Activated T-cell treated with anti-CD3 and anti-CD28 coated beads, Interleukin-2, amount 50 U/mL, for 48 hours (primary cell): ENCODE measurements at regions not wholly inside any gene's neighbourhood (a gene's known extent, or its start where the extent isn't known, plus 50 kb on each side); places are given as distances from the start of the nearest gene placed in this dataset.
"Not testable (repeated sequence)": the region's sequence is repeated elsewhere in the genome, so short reads cannot be mapped to it uniquely, and the experiment has no call there.

Source experiments
- DNase-seq, 2 experiments: peaks; one replicate each; pipeline ENCODE4 v3.0.0-alpha.2; 2020

DNA sequence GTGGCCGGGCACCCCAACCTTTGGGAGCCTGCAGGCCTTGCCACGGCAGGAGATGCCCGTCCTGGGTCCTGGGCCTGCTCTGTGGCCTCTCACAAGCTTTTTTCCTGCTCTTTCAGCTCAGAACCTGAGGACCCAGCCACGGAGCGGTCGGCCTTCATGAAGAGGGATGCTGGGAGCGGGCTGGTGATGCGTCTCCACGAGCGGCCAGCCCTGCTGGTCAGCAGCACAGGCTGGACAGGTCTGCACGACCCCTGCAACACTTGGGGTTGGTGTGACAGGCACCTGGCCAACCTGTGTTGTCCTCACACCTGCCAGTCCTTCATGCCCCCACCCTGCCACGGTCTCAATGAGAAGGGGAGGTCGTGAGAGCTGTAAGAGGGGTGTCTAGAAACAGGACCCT is 170.0 kb downstream of the ADRA2C start:
- DNase-seq, result no peak

DNA sequence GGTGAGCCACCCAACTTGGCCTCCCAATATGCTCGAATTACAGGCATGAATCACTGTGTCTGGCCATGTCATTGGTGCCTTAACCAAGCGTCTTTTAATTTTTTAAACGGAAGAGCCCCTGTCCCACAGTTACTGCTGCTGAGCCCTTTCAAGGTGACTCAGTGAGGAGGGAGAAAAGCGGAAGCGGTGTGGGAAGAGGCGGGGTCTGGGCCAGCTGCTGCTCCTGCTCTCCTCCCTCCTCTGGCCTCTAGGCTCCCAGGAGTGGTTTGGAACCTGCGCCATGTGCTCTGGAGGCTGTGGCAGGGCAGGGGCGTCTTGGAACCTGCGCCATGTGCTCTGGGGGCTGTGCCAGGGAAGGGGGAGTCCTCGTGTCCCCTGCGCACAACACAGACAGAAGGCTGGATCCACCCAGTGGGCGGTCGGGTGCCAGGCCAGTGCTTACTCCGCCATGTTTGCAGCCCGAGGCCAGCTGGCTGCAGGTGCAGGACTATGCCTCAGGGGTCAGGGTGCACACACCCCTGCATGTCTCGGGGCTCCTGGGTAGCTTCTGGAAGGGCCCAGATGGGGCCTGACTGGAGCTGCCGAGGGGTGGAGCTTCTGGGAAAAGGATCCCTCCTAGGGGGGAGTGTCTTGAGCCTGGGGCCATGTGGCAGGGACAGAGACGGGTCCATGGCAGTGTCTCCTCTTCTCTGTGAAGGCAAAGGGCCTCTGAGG is 171.8 kb downstream of the ADRA2C start:
- DNase-seq, result not testable (repeated sequence)

DNA sequence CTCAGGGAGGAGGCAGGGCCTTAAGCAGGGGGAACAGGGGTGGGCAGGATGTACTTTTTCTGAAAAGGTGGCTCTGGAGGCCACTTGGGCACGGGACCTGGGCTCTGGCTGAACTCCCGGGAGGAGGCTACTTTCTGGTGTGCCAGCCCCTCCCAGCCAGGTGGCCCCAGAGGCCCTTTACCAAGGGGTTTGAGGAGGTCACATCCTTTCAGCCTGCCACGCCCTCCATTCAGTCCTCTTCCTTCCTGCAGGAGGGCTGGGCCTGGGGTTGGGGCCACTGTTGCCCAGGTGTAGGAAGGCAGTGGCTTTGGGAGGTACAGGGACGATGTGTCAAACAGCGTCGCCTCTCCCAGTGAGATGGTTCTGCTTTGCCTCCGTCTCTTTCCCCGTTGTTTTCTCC is 172.5 kb downstream of the ADRA2C start:
- not testable (repeated sequence) for DNase-seq

DNA sequence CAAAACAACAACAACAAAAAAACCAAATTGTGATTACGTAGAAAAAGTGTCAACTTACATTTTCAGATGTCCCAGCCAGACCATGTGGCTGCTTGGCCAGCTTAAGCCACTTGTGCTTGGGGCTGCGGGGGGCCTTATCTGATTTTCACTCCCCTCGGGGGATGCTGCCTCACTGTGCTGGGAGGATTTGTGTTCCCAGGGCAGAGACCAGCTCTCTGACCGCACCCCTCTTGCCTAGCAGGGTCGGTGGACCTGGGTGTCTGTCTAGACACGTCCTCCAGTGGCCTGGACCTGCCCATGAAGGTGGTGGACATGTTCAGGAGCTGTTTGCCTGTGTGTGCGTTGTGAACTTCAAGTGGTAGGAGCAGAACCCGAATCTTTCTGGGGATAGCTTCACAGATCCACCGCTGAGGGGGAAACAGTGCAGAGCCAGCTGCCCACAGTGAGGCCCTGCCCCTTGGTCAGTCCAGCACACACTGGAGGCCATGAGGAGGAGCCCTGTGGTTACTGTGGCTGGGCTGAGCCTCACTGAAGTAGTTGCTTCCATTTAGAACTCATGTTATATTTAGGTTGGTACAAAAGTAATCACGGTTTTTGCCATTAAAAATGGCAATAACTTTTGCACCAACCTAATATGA is 173.9 kb downstream of the ADRA2C start:
- DNase-seq, result not testable (repeated sequence)

DNA sequence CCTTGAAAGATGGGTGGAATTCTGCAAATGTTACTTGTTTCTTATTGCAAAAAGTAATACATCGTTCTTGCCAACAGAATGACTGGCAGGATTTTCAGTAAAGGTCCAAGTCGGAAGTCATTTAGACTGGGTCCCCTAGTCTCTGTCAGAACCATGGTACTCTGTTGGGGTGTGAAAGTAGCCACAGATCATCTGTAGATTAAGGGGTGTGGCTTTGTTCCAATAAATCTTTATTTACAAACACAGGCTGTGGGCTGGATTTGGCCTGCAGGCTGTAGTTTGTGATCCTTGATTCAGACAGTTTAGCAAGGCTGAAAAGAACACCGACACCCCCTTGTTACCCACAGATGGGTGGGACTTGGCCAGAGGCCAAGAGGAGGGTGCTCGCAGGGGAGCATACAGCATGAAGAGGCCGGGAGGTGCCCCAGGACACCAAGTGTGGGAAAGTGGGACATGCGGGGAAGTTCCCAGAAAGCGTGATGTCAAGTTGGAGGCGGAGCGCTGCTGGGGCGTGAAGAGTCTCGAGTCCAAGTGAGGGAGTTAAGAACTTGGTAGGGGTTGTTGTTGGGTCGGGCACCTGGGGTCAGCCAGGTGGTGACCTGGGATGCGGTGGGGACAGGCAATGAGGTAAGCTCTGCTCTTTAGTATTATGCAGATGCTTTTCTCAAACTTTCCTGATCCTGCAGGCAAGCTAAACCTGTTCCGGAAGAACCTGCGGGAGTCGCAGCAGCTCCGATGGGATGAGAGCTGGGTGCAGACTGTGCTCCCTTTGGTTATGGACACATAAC is 175.7 kb downstream of the ADRA2C start:
- DNase-seq, result not testable (repeated sequence)

DNA sequence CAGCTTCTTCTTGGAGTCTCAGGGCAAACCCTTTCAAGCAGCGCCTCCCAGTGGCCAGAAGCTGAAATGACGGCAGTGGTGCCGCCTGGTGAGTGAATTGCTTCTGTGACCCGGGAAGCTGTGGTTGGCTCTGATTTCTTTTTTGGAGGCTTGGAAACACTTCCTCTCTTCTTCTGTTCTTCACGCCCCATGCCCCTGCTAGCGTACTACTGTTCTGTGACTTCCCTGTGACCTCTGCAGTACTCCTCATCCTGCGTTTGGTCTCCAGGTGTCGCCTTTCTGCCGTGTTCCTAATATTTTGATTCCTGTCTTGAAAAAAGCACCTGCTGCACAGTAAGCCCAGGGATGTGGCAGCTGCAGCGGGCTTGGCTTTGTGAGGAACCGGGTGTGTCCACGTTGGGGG is 176.4 kb downstream of the ADRA2C start:
- DNase-seq, result peak; percentile 78 to 82

DNA sequence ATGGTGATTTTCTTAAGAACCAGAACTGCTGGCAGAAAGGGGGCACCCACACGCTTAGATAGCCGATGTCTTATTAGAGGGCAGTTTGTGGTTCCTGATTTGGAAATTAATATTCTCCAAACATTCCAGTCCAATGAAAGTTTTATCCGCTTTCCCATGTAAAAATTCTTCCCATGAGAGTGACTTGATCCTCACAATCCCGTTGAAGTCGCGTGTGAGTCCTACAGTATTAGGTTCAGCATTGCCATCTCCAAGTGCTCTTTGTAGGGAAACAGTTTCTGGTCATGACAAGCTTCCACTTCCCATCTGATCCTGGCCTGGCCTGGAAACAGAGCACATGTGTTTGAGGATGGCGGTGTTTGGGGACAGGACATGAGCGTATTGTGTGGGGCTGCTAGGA is 176.9 kb downstream of the ADRA2C start:
- DNase-seq, result not testable (repeated sequence)

DNA sequence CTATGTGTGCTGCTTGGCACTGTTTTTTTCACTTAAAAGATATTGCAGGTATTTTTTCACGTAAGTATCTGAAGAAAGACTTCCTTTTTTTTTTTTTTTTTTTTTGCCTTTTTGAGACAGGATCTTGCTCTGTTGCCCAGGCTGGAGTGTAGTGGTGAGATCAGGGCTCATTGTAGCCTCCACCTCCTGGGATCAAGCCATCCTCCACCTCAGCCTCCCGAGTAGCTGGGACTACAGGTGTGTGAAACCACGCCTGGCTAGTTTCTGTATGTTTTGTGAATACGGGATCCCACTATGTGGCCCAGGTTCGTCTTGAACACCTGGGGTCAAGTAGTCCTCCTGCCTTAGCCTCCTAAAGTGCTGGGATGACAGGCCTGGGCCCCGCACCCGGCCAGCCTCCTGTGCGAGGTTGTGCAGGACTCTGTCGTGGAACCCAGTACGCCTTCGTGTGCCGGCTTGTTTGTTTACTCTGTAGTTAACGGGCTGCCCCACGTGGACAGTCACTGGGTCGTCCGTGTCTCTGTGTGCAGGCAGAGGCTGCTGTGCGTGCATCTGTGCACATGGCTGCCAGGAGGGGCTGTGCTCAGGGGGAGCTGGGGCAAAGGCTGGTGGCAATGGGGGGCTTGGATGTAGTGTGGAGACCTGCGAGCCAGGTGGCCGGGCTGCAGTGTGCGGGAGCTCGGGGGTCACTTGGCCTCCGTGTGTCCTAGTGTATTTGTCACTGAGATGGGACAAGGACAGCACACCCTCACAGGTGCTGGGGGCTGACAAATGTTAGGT is 179.5 kb downstream of the ADRA2C start:
- no peak for DNase-seq

DNA sequence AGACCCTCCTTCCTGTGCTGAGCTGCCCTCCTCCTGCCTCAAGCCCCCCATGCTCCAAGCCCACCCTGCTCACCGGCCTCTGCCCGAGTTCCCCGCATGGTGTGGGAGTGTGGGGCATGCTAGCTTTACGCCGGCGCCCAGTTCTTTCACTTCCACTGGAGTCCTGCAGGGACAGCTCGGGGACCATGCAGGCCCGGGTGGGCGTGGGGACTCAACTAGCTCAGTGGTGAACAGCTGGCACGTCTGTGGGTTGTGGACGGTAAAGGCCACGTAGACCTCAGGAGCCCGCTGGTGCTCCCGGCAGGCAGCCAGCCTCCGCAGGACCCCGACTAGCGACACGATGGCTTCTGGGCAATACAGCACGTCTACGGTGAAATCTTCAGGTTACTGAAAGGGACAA is 180.4 kb downstream of the ADRA2C start:
- DNase-seq, result not testable (repeated sequence)

DNA sequence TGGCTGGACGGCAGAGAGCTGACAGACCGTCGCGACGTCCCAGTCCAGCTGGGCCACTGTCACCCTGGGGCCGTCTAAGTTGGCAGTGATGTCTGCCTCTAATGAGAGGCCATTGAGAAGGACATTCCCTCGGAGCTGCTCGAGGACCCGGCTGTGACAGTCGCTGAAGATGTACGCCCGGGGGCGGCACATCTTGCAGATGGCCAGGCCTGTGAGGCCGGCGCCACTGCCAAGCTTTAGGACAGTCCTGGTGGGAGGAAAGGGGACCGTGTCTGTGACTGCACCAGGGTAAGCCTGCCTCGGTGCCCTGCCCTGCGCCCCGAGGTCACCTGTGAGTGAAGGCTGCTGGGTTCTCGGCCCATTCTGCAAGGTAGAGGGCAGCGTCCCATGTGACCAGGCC is 181.6 kb downstream of the ADRA2C start:
- DNase-seq, result not testable (repeated sequence)

DNA sequence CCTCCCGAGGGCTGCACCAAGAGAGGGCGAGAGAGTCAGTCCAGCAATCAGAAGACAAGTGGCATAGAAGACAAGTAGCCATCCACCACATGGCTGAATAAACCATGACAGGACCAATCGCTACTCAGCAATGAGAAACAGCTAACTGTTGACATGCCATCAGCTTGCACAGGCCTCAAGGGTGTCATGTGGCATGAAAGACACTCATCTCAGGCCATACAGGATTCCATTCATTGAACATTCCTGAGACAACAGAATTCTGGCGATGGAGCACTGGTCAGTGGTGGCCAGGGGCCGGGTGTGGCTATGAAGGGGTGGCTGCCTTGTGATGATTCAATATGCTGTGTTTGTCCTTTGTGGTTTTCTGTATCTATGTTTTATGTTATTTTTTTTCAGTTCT is 182.0 kb downstream of the ADRA2C start:
- DNase-seq, result not testable (repeated sequence)

DNA sequence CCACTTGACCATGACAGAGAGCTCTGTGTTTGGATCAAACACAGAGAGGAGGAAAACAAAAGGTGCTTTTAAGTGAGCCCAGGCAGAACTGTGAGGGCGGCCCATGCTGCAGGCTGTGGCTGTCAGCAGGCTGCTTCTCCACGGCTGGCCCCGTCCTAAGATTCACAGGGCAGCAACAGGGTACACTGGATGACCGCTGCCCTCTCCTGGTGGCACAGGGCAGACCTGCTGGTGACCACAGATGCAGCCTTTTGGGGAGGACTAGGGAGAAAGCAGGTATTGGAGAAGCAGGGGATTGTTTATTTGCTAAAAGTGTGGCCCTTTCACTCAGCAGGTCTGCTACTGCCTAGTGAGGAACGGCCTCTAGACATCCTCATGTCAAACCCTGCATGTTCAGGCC is 183.7 kb downstream of the ADRA2C start:
- peak; percentile 22 to 27 for DNase-seq

DNA sequence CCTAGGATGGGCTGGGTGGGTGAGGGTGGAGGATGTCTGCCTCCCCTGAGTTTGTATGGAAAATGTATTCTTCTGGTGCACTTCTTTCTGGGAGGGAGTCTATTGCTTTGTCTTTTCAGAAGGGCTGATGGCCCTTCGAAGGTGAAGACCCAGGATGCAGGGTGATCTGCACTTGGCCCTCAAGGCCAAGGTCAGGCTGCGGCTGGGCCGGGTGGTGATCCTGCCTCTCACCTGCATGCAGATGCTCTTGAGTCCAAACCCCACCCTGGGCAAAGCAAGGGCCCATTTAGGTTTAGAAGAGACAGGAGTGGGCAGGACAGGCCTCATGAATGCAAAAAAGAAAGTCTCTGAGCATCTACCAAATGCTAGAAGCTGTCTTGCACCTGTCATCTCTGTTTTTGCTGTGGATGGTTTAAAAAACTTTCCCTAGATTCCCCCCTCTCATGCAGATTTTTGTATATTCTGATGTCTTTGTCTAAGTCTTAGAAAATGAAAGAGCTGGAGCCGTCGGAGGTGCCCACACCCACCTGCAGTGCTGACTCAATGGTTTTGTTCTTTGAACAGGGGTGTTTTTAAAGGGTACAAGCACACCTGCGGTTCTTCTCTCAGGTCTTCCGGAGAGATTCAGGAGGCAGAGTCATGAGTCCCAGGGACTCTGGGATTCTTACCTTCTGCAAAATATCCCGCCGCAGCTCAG is 186.4 kb downstream of the ADRA2C start:
- not testable (repeated sequence) for DNase-seq

DNA sequence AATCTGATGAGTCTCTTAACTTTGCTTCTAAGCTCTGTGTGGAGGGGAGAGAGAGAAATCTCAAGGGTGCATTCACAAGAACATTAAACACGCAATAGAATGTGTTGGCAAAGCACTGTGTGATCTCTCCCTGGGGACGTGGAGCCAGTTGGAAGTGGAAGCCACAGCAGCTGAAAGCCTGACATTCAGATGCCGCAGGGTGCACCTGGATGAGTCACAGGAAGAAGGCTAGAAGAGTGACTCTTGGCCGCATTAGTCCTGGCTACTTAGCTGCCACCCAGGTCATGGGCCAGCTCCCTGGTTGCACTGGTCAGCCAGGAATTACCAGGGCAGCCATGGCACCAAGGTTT is 186.9 kb downstream of the ADRA2C start:
- DNase-seq, result not testable (repeated sequence)

DNA sequence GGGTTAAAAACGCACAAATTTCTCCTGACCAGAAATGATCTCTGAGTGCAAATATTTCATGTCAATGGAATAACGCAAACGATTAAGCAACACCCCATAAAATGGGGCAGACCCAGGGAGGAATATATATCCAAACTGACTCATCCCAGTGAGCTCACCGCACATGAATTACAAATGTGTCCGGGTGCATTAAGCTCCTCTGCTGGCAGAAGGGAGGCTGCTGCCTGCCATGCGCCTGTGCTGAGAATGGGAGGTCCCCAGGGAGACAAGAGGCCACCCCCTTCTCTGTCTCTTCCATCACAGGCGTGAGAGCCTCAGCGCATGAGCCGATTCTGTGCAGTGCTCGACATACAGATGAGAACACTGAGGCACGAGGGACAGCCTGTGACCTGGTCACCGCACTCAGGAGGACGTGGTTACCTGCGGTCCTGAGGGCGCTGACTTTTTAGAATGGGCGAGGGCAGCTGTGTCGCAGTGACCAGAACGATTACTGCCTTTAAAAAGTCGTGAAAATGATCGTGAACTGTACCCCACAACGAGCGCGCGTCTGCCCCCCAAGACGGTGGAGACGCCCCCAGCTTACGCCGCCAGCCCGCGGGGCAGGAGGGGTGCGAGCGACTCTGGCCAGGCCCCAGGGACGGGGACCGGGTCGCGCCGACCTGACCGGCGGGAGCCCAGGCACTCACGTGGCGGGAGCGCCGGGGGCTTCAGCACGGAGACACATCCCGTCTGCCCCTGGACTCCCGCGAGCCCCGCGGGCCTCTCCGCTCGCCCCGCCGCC is 188.5 kb downstream of the ADRA2C start:
- DNase-seq, result peak; percentile 76 to 82

DNA sequence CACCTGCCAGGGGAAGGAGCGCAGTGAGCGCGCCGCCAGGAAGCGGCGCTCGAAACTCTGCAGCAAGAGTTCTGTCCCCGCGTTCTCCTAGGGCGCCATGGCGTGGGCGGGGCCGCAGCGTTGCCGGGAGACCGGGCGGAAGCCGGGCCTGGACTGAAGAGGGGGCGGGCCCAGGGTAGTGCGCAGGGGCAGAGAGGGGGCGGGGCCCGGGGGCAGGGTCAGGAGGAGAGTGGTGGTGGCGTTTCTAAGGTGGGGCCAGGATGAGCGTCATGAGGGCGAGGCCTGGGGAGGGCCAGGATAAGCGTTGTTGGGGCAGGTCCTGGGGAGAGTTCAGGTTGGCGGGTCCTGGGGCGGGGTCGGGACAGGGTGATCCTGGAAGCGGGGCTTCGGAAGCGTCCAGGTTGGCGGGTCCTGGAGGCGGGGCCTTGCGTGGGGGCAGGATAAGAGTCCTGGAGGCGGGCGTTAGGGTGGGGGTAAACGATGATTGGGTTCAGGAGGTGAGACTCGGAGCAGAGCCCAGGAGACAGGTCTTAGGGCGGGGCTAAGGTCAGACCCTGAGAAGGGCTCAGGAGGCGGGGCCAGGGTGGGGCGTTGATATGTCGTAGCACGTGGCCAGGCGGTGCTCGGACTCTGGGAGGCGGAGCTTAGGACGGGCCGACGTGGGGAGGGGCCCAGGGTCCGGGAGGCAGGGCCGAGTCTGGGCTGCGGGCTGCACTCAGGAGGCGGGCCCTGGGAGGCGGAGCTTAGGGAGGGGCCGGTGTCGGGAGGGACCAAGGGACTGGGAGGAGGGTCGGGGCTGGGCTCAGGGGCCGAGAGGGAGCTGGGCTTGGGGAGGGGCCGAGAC is 189.4 kb downstream of the ADRA2C start:
- peak; percentile 97 to 98 for DNase-seq

DNA sequence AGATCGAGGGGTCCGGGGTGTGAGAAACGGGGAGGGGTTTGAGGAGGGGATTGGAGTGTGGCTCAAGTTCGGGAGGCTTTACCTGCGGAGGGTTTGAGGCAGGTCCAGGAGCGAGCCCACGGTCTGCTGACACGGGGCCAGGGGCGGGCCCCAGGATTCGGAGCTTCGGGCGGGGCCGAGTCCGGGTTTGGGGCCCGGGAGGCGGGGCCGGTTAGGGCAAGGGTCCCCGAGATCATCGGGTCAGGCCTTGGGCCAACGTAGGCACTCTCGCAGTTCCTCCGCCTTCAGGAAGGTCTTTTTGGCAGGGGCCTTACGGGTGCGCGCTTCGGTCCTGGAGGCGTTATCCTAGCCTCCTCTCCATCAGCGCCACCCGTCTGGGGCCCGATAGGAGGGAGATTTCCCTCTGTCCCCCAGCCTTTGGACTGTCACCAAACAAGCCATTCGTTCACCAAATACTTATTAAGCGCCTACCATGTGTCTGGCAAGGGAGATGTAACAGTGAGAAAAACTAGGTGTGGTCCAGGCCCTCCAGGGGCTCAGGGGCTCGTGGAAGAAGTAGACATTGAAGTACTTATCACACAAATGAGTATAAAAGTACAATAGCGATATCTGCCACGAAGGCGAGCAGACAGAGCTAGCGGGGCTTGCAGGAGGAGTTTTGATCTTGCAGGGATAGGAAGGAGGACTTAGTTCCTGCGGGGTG is 190.1 kb downstream of the ADRA2C start:
- DNase-seq, result not testable (repeated sequence)

DNA sequence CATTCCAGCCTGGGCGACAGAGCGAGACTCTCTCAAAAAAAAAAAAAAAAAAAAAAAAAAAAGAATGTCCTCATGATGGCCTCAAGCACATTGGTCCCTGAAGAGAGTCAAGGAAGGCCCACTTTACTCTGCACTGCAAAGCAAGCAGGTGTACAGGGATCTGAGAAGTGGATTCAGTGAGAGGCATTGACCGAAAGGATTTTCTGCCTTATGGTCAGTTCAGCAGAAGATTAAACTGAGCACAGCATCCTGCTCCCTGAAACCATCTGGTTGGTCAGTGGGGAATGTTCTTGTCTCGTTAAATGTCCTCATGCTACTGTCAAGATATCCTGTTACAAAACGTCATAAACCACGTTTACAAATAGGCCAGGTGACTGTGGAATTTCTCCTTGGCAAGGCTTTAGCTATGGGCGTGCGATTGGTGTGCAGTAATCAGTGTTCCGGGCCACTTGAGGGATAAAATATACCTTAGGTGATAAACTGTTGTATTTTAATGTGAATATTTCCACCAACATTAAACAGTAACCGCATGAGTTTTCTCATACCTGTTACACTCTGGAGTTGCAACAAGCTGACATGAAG is 195.0 kb downstream of the ADRA2C start:
- not testable (repeated sequence) for DNase-seq

DNA sequence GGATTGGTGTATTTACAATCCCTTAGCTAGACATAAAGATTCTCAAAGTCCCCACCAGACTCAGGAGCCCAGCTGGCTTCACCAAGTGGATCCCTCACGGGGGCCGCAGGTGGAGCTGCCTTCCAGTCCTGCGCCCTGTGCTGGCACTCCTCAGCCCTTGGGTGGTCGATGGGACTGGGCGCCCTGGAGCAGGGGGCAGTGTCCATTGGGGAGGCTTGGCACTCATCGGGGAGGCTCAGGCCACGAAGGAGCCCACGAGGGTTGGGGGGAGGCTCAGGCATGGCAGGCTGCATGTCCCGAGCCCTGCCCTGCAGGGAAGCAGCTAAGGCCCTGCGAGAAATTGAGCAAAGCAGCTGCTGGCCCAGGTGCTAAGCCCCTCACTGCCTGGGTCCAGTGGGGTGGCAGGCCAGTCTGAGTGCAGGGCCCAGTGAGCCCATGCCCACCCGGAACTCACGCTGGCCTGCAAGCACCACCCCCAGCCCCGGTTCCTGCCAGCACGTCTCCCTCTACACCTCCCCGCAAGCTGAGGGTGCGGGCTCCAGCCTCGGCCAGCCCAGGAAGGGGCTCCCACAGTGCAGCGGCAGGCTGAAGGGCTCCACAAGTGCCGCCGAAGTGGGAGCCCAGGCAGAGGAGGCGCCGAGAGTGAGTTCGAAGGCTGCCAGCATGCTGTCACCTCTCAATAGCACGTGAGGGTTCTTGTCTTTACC is 198.5 kb downstream of the ADRA2C start:
- DNase-seq, result not testable (repeated sequence)
